ENCODE measurements at regions not wholly inside any gene's neighbourhood (a gene's known extent, or its start where the extent isn't known, plus 50 kb on each side); places are given as distances from the start of the nearest gene placed in this dataset.
A peak's percentile ranks its signal among the peaks of the same experiment; 100 is the strongest.

DNA sequence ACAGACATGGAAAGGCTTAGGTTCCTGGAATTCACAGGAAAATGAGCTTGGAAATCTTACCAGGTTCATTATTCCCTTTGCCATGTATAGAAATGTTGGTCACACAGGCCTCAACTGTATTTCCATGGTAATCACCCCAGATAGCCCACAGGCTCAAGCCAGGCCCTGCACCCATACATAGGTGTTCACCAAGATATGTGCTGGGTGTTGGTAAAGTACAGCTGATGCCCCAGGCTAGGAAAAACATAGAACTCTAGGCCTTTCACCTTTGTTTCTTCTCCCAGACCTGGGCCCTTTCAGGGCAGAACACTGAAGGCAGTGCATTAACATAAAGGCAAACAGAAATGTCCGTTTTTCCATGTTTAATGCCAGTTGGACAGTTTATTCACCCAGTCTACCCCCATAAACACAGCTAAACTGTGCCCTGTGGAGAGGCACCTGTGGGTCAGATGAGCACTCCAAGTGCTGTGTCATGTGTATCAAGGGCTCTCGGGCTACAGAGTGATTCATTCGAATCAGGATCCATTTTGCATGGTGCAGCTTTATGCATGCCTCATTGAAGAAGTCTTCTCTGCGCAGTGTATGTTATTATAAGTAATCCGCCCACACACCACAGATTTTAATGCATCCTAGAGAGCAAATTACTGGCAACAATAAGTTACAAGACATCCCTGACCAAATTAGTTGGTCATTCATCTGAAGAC lies 93.4 kb upstream of the SLC30A5 start:
- Histone ChIP-seq H3K36me3 (replicated peaks) (no peaks in the 10 kb centered on the region), H3K27me3 (replicated peaks) (no peaks in the 10 kb centered on the region), H3K27ac (no peak overlapping the region), H3K4me3 (ENCODE audit: low read depth, low read length) (no peak overlapping the region)
- DNase-seq: peak; percentile 29
- TF ChIP-seq, protein P1, sequence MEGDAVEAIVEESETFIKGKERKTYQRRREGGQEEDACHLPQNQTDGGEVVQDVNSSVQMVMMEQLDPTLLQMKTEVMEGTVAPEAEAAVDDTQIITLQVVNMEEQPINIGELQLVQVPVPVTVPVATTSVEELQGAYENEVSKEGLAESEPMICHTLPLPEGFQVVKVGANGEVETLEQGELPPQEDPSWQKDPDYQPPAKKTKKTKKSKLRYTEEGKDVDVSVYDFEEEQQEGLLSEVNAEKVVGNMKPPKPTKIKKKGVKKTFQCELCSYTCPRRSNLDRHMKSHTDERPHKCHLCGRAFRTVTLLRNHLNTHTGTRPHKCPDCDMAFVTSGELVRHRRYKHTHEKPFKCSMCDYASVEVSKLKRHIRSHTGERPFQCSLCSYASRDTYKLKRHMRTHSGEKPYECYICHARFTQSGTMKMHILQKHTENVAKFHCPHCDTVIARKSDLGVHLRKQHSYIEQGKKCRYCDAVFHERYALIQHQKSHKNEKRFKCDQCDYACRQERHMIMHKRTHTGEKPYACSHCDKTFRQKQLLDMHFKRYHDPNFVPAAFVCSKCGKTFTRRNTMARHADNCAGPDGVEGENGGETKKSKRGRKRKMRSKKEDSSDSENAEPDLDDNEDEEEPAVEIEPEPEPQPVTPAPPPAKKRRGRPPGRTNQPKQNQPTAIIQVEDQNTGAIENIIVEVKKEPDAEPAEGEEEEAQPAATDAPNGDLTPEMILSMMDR (IDR thresholded peaks at IDR 0.05; ENCODE audit: low read depth, low read length, missing control alignments): no peak
- in situ Hi-C loops (cut with HindIII; ENCODE audit: low pct_ligation_motif_present, low sequenced_read_pairs): no loop called here

DNA sequence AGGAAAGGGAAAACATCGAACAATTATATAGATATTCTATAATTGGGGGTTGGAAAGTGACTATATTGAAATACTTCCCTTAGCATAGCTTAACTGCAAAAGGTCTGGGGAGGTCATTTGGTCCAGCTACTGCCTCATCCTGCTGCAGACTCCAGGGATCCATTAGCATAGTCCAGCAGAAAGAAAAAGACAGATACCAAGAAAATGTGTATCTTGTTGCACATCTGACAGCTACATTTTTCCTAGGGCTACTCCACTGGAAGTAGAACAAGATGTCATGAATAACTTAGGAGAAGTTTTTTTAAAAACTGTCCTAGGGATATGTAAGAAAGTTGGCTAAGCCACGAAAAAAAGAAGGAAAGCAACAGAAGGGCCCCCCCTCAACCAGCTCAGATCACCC lies 92.9 kb upstream of the SLC30A5 start:
- Histone ChIP-seq H3K36me3 (replicated peaks) (no peaks in the 10 kb centered on the region), H3K27ac (no peak overlapping the region), H3K27me3 (replicated peaks) (no peaks in the 10 kb centered on the region), H3K4me3 (ENCODE audit: low read depth, low read length) (no peak overlapping the region)
- TF ChIP-seq, protein P1 (IDR thresholded peaks at IDR 0.05; ENCODE audit: low read depth, low read length, missing control alignments): no peak
- in situ Hi-C loops (cut with HindIII; ENCODE audit: low pct_ligation_motif_present, low sequenced_read_pairs): no loop called here
- DNase-seq: no peak

DNA sequence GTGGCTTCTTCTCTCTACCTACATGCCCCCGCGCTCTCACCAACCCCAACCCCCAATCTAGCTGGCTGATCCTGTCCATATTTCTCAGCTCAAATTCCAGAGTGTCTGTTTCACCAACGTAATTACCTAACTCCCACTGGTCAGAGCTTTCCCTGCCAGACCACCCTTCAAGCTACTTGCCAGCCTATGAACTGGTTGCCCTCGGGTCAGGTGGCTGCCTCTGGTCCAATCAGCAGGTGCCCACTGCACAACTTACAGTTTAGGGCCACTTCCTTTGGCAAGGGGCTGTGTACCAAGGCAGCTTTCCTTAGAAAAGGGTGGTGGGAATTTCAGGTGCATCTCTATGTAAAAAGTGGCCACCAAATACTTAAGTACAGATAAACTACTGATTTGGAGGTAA lies 92.2 kb upstream of the SLC30A5 start:
- in situ Hi-C loops (cut with HindIII; ENCODE audit: low pct_ligation_motif_present, low sequenced_read_pairs): no loop called here
- H3K36me3 ChIP-seq (replicated peaks): no peaks in the 10 kb centered on the region
- DNase-seq: no peak

DNA sequence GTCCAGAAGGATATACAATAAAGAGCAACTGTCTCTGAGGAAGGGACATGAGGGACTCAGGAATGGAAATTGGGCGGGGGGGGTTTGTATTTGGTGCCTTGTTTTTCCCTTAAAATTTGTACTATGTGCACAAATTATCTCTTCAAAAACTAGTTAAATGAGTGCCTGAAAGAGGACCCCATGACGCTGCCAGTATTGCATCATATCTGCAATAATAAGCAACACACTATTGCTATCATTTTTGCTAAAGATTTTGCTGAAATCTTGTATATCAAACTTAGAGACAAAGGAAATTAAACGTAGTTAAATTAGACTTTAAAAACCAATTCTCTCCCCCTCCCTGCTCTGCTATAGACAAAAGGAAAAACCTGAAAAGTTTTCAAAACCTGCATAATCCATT lies 89.7 kb upstream of the SLC30A5 start:
- DNase-seq: no peak
- Histone ChIP-seq H3K27me3 (replicated peaks) (no peaks in the 10 kb centered on the region), H3K36me3 (replicated peaks) (no peaks in the 10 kb centered on the region), H3K4me3 (ENCODE audit: low read depth, low read length) (no peak overlapping the region), H3K27ac (no peak overlapping the region)
- in situ Hi-C loops (cut with HindIII; ENCODE audit: low pct_ligation_motif_present, low sequenced_read_pairs): no loop called here
- TF ChIP-seq, protein P1 (IDR thresholded peaks at IDR 0.05; ENCODE audit: low read depth, low read length, missing control alignments): no peak

More for the DNA sequence above, 92.2 kb upstream of the SLC30A5 start:
- H3K4me3 ChIP-seq (ENCODE audit: low read depth, low read length): no peak overlapping the region
- H3K27ac ChIP-seq: no peak overlapping the region
- TF ChIP-seq, protein P1 (IDR thresholded peaks at IDR 0.05; ENCODE audit: low read depth, low read length, missing control alignments): no peak
- H3K27me3 ChIP-seq (replicated peaks): no peaks in the 10 kb centered on the region

DNA sequence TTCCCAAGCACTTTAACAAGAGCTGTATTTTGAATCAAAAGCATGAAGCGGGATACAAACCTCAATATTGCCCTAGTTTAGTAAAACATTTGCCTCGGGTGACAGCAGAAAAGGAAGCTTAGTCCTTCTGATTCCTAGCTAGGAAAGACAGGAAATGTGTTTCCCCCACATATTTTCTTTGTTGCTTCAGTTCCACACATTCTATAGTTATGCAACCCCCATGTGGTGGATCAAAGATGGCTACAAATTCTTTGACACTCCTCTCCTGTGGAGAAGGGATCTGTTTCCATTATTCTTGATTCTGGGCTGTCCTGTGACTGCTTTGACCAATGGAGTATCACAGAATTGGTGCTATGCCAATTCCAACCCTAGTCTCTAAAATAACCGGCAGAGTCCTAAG lies 89.1 kb upstream of the SLC30A5 start:
- Histone ChIP-seq H3K27ac (no peak overlapping the region), H3K36me3 (replicated peaks) (no peaks in the 10 kb centered on the region), H3K27me3 (replicated peaks) (no peaks in the 10 kb centered on the region), H3K4me3 (ENCODE audit: low read depth, low read length) (no peak overlapping the region)
- in situ Hi-C loops (cut with HindIII; ENCODE audit: low pct_ligation_motif_present, low sequenced_read_pairs): no loop called here
- no peak for DNase-seq
- TF ChIP-seq, protein P1 (IDR thresholded peaks at IDR 0.05; ENCODE audit: low read depth, low read length, missing control alignments): no peak

DNA sequence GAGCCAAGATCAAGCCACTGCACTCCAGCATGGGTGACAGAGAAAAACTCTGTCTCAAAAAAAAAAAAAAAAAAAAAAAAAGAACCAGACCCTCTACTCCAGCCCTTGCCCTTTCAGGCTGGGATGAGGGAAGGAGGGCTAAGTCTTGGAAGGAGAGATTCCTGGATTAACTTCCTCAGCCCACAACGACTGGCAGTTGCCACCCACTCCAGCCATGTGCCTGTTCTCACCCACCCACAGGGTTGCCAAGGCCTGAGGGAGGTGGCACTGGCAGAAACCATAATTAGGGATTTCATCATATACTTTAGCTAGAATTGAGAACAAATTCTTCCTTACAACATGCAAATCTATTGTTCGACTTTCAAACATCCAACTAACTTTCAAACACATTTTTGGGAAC lies 87.8 kb upstream of the SLC30A5 start:
- Histone ChIP-seq H3K27ac (no peak overlapping the region), H3K36me3 (replicated peaks) (no peaks in the 10 kb centered on the region), H3K4me3 (ENCODE audit: low read depth, low read length) (no peak overlapping the region), H3K27me3 (replicated peaks) (no peaks in the 10 kb centered on the region)
- TF ChIP-seq, protein P1 (IDR thresholded peaks at IDR 0.05; ENCODE audit: low read depth, low read length, missing control alignments): no peak
- DNase-seq: no peak
- in situ Hi-C loops (cut with HindIII; ENCODE audit: low pct_ligation_motif_present, low sequenced_read_pairs): no loop called here
